Panc1 (cell line): ENCODE measurements at regions not wholly inside any gene's neighbourhood (a gene's known extent, or its start where the extent isn't known, plus 50 kb on each side); places are given as distances from the start of the nearest gene placed in this dataset.

ENCODE experiments used
- CTCF ChIP-seq: fragments of 450-650 bp; IDR thresholded peaks from 2 replicates; pipeline ENCODE4 v1.5.1; 2017; ENCODE audit warnings: mild to moderate bottlenecking
- POLR2AphosphoS5 ChIP-seq: IDR thresholded peaks from 2 replicates; pipeline ENCODE4 v1.6.1; 2012; ENCODE audit warnings: mild to moderate bottlenecking, low read depth, low read length, moderate library complexity

GRCh38 chr2:37527361-37527760, 144.1 kb downstream of the CDC42EP3 start:
- TF ChIP-seq CTCF (no peak), POLR2AphosphoS5 (no peak)
